ENCODE measurements at regions not wholly inside any gene's neighbourhood (a gene's known extent, or its start where the extent isn't known, plus 50 kb on each side); places are given as distances from the start of the nearest gene placed in this dataset.

- no peak for TF ChIP-seq CTCF (conservative IDR thresholded peaks at IDR 0.05; ENCODE audit: low read length)
- TF ChIP-seq EZH2phosphoT487 (IDR thresholded peaks at IDR 0.05; ENCODE audit: borderline replicate concordance), result no peak
Observed at GRCh38 chr3:153289334-153289808, 127.3 kb downstream of the RAP2B start.
